Transverse colon (tissue), 4 donors: ENCODE measurements at regions not wholly inside any gene's neighbourhood (a gene's known extent, or its start where the extent isn't known, plus 50 kb on each side); places are given as distances from the start of the nearest gene placed in this dataset.

Source experiments
- DNase-seq: peaks from one replicate; pipeline ENCODE4 v3.0.0-alpha.2; 2019
- H3K27ac ChIP-seq, 4 donors: fragments of 200-600 bp; sonication (generic); 2 replicates each; pipeline ENCODE4 v1.5.1; 2016 to 2018; ENCODE audit warnings: inconsistent platforms in 4 of 4
- H3K27me3 ChIP-seq: fragments of 200-600 bp; sonication (generic); 2 replicates; pipeline ENCODE4 v1.5.1; 2017; ENCODE audit warnings: inconsistent platforms
- H3K36me3 ChIP-seq, 4 donors: fragments of 200-600 bp; sonication (generic); 2 replicates each; pipeline ENCODE4 v1.5.1; 2017 to 2019; ENCODE audit warnings: inconsistent platforms in 4 of 4
- H3K4me1 ChIP-seq, 4 donors: fragments of 200-600 bp; sonication (generic); 2 replicates each; pipeline ENCODE4 v1.5.1; 2017 to 2020; ENCODE audit warnings: inconsistent platforms in 4 of 4
- H3K4me3 ChIP-seq, 4 donors: fragments of 200-600 bp; sonication (generic); 1 replicate in 1 of 4; 2 replicates in 3 of 4; pipeline versions ENCODE4 v1.5.1 to v1.6.1; 2017 to 2019; ENCODE audit warnings: inconsistent platforms in 4 of 4
- H3K9me3 ChIP-seq, 2 donors: fragments of 200-600 bp; sonication (generic); 2 replicates each; pipeline ENCODE4 v1.5.1; 2017 to 2019; ENCODE audit warnings: inconsistent platforms in 2 of 2
- CTCF ChIP-seq, 5 experiments: fragments of 200-600 bp in 3 of 5; fragments of 450-650 bp in 2 of 5; sonication (generic) in 3 of 5; IDR thresholded peaks; 1 replicate in 2 of 5; 2 replicates in 3 of 5; pipeline ENCODE4 v1.5.1; 2016 to 2017; ENCODE audit warnings: antibody characterized with exemption in 5 of 5, inconsistent platforms in 3 of 5, mild to moderate bottlenecking in 2 of 5, moderate library complexity in 1 of 5
- EP300 ChIP-seq: sonication (generic); formaldehyde crosslinking; IDR thresholded peaks from one replicate; pipeline ENCODE4 v1.6.1; 2017; ENCODE audit warnings: antibody characterized with exemption, low read depth
- POLR2A ChIP-seq: fragments of 450-650 bp; IDR thresholded peaks from one replicate; pipeline ENCODE4 v1.6.1; 2016; ENCODE audit warnings: antibody characterized with exemption, mild to moderate bottlenecking, moderate library complexity
- POLR2AphosphoS5 ChIP-seq, 3 donors: sonication (generic); formaldehyde crosslinking; IDR thresholded peaks; one replicate each; pipeline ENCODE4 v1.6.1; 2016; ENCODE audit warnings: antibody characterized with exemption in 3 of 3
- WGBS, 2 donors: methylation state at CpG; one replicate each; pipeline ENCODE4 v1.1.5; 2018; ENCODE audit warnings: low coverage in 1 of 2; 5-methylcytosine and 5-hydroxymethylcytosine counted together
- in situ Hi-C, 4 donors: fragments of 200-750 bp; cut with MboI; loops; one replicate each; pipeline versions ENCODE4 v1.15.0 to v1.15.1; 2017; ENCODE audit warnings: low sequenced_read_pairs in 3 of 4, low pct_ligation_motif_present in 1 of 4, low pct_unique_long_range_greater_than_20kb in 1 of 4
- intact Hi-C: fragments of 100-400 bp; cut with DNase I; formaldehyde crosslinking; loops from one replicate; pipeline ENCODE4 v1.15.1; 2023; ENCODE audit warnings: low total_unique reads

GRCh38 chr11:45750439-45750838 lies 54.5 kb upstream of the SLC35C1 start:
- in situ Hi-C loops = loop anchor here (25.0 kb wide), 1 partner anchor 388 kb away; no protein-coding TSS in a partner anchor
- 80 to 83% methylated on average over 6 to 8 of the region's 8 CpGs for WGBS, 2 donors
- intact Hi-C loops = no loop called here
- TF ChIP-seq POLR2AphosphoS5 (IDR thresholded peaks at IDR 0.05) (no peak), CTCF (IDR thresholded peaks at IDR 0.05) (no peak), POLR2A (no peak), EP300 (no peak)
- Histone ChIP-seq H3K9me3 (no peaks in the 10 kb centered on the region), H3K4me1 (no peaks in the 10 kb centered on the region), H3K36me3 (no peaks in the 10 kb centered on the region), H3K27me3 (peaks cover 10% of the 10 kb centered on the region), H3K4me3 (no peak overlapping the region), H3K27ac (no peak overlapping the region)
- no peak for DNase-seq

- Histone ChIP-seq H3K27ac (no peak overlapping the region), H3K4me1 (no peaks in the 10 kb centered on the region), H3K4me3 (no peak overlapping the region), H3K9me3 (no peaks in the 10 kb centered on the region), H3K27me3 (peaks cover 10% of the 10 kb centered on the region), H3K36me3 (no peaks in the 10 kb centered on the region)
- no peak for TF ChIP-seq EP300
- TF ChIP-seq CTCF (IDR thresholded peaks at IDR 0.05) = no peak
- no peak for TF ChIP-seq POLR2AphosphoS5 (IDR thresholded peaks at IDR 0.05)
- TF ChIP-seq POLR2A = no peak
- in situ Hi-C loops = no loop called here
- no peak for DNase-seq
- intact Hi-C loops = no loop called here
- WGBS, 2 donors = 88 to 92% methylated on average over 2 to 5 of the region's 5 CpGs
These were observed 56.1 kb upstream of the SLC35C1 start for GRCh38 chr11:45748801-45749200.

- 60 to 66% methylated on average over 8 to 13 of the region's 13 CpGs for WGBS, 2 donors
- TF ChIP-seq POLR2A = no peak
- TF ChIP-seq EP300 = no peak
- no peak for TF ChIP-seq POLR2AphosphoS5 (IDR thresholded peaks at IDR 0.05)
- no peak for TF ChIP-seq CTCF (IDR thresholded peaks at IDR 0.05)
- Histone ChIP-seq H3K4me3 (no peak overlapping the region), H3K27ac (peak overlapping the region in 2 of 4 donors; percentile 1 to 9), H3K27me3 (peaks cover 5% of the 10 kb centered on the region), H3K9me3 (no peaks in the 10 kb centered on the region), H3K36me3 (no peaks in the 10 kb centered on the region), H3K4me1 (no peaks in the 10 kb centered on the region)
- in situ Hi-C loops (no loop called here), intact Hi-C loops (no loop called here)
- DNase-seq = no peak
These were observed 59.7 kb upstream of the SLC35C1 start for GRCh38 chr11:45745065-45745811.

- in situ Hi-C loops = no loop called here
These were observed 61.1 kb upstream of the SLC35C1 start for GRCh38 chr11:45743556-45744468.

More at GRCh38 chr11:45743556-45744468, 61.1 kb upstream of the SLC35C1 start:
- Histone ChIP-seq H3K9me3 (no peaks in the 10 kb centered on the region), H3K4me1 (no peaks in the 10 kb centered on the region), H3K36me3 (no peaks in the 10 kb centered on the region), H3K27me3 (no peaks in the 10 kb centered on the region), H3K27ac (no peak overlapping the region), H3K4me3 (no peak overlapping the region)
- DNase-seq = no peak
- TF ChIP-seq POLR2A = no peak
- TF ChIP-seq POLR2AphosphoS5 (IDR thresholded peaks at IDR 0.05) = no peak
- no peak for TF ChIP-seq CTCF (IDR thresholded peaks at IDR 0.05)
- TF ChIP-seq EP300 = no peak
- intact Hi-C loops = no loop called here
- 78 to 81% methylated on average over 4 to 11 of the region's 11 CpGs for WGBS, 2 donors
